HEK293 (cell line): ENCODE measurements at regions not wholly inside any gene's neighbourhood (a gene's known extent, or its start where the extent isn't known, plus 50 kb on each side); places are given as distances from the start of the nearest gene placed in this dataset.
"Not testable (repeated sequence)": the region's sequence is repeated elsewhere in the genome, so short reads cannot be mapped to it uniquely, and the experiment has no call there.

Experiments
- CTCF ChIA-PET: fragments of 350-600 bp; formaldehyde crosslinking; extraction: SDS; loops from one replicate; lab custom pipeline; 2021; ENCODE audit warnings: antibody characterized with exemption; lab: Yijun Ruan, JAX
- POLR2A ChIA-PET: fragments of 300-600 bp; formaldehyde crosslinking; extraction: SDS; loops from one replicate; lab custom pipeline; 2020; ENCODE audit warnings: antibody characterized with exemption, inconsistent platforms; lab: Yijun Ruan, JAX
- H3K27ac ChIP-seq: fragments of 200-500 bp; sonication (Bioruptor generic); 2 replicates; pipeline ENCODE4 v1.5.1; 2014; ENCODE audit warnings: low read depth, low read length, control low read depth, inconsistent platforms; ENCODE audit errors: extremely low read depth
- H3K36me3 ChIP-seq, 2 experiments: fragments of 200-500 bp in 1 of 2; sonication (Bioruptor generic) in 1 of 2; 1 replicate in 1 of 2; 2 replicates in 1 of 2; pipeline ENCODE4 v1.5.1; 2014 to 2017; ENCODE audit warnings: inconsistent platforms in 2 of 2, low read length in 2 of 2; ENCODE audit not compliant: control insufficient read depth in 2 of 2, insufficient read depth in 1 of 2
- H3K4me1 ChIP-seq: fragments of 200-500 bp; sonication (Bioruptor generic); 2 replicates; pipeline ENCODE4 v1.5.1; 2014; ENCODE audit warnings: mild to moderate bottlenecking, low read length, inconsistent platforms; ENCODE audit not compliant: control insufficient read depth, insufficient read depth
- H3K4me3 ChIP-seq: 2 replicates; pipeline ENCODE4 v1.5.1; 2011; ENCODE audit warnings: low read depth, mild to moderate bottlenecking, control low read depth, low read length, moderate library complexity
- H3K9me3 ChIP-seq: fragments of 200-500 bp; sonication (Bioruptor generic); 2 replicates; pipeline ENCODE4 v1.5.1; 2014; ENCODE audit warnings: low read depth, low read length, inconsistent platforms; ENCODE audit not compliant: control insufficient read depth, insufficient read depth
- KLF10 ChIP-seq: fragments of 450-650 bp; IDR thresholded peaks from 2 replicates; pipeline ENCODE4 v1.5.1; 2018; ENCODE audit warnings: missing biosample characterization, mild to moderate bottlenecking, missing genetic modification characterization
- KLF16 ChIP-seq: fragments of 450-650 bp; formaldehyde crosslinking; IDR thresholded peaks from 2 replicates; pipeline ENCODE4 v1.5.1; 2017; ENCODE audit warnings: missing biosample characterization, missing genetic modification characterization
- PRDM6 ChIP-seq: fragments of 450-650 bp; formaldehyde crosslinking; IDR thresholded peaks from 2 replicates; pipeline ENCODE4 v1.5.1; 2017; ENCODE audit warnings: missing biosample characterization, missing genetic modification characterization
- REPIN1 ChIP-seq: fragments of 450-650 bp; formaldehyde crosslinking; IDR thresholded peaks from 2 replicates; pipeline ENCODE4 v1.5.1; 2017; ENCODE audit warnings: missing biosample characterization, missing genetic modification characterization, low read depth
- YY2 ChIP-seq: fragments of 450-650 bp; formaldehyde crosslinking; IDR thresholded peaks from 2 replicates; pipeline ENCODE4 v1.5.1; 2016; ENCODE audit warnings: missing biosample characterization, missing genetic modification characterization
- ZBTB44 ChIP-seq: fragments of 450-650 bp; IDR thresholded peaks from 2 replicates; pipeline ENCODE4 v1.5.1; 2018; ENCODE audit warnings: missing biosample characterization, mild to moderate bottlenecking, missing genetic modification characterization
- ZEB2 ChIP-seq: fragments of 450-650 bp; formaldehyde crosslinking; IDR thresholded peaks from 2 replicates; pipeline ENCODE4 v1.5.1; 2016; ENCODE audit warnings: missing biosample characterization, missing genetic modification characterization
- ZNF19 ChIP-seq: fragments of 450-650 bp; formaldehyde crosslinking; IDR thresholded peaks from 2 replicates; pipeline ENCODE4; 2016; ENCODE audit warnings: missing biosample characterization, missing genetic modification characterization, low read depth
- ZNF202 ChIP-seq: fragments of 450-650 bp; formaldehyde crosslinking; IDR thresholded peaks from 2 replicates; pipeline ENCODE4 v1.5.1; 2016; ENCODE audit warnings: missing biosample characterization, missing genetic modification characterization, borderline replicate concordance
- ZNF211 ChIP-seq: fragments of 450-650 bp; formaldehyde crosslinking; IDR thresholded peaks from 2 replicates; pipeline ENCODE4 v1.5.1; 2016; ENCODE audit warnings: low read depth, missing biosample characterization, missing genetic modification characterization
- ZNF223 ChIP-seq: fragments of 450-650 bp; formaldehyde crosslinking; IDR thresholded peaks from 2 replicates; pipeline ENCODE4 v1.5.1; 2016; ENCODE audit warnings: missing biosample characterization, missing genetic modification characterization
- ZNF335 ChIP-seq: fragments of 450-650 bp; formaldehyde crosslinking; conservative IDR thresholded peaks from 2 replicates; pipeline ENCODE4 v1.5.1; 2016; ENCODE audit warnings: missing biosample characterization, missing genetic modification characterization
- ZNF433 ChIP-seq: fragments of 450-650 bp; formaldehyde crosslinking; IDR thresholded peaks from 2 replicates; pipeline ENCODE4 v1.5.1; 2016; ENCODE audit warnings: missing biosample characterization, missing genetic modification characterization, low read depth
- ZNF600 ChIP-seq: fragments of 450-650 bp; formaldehyde crosslinking; IDR thresholded peaks from 2 replicates; pipeline ENCODE4 v1.5.1; 2016; ENCODE audit warnings: missing biosample characterization, missing genetic modification characterization
- ZNF621 ChIP-seq: fragments of 450-650 bp; formaldehyde crosslinking; IDR thresholded peaks from 2 replicates; pipeline ENCODE4 v1.5.1; 2017; ENCODE audit warnings: missing biosample characterization, missing genetic modification characterization
- ZNF654 ChIP-seq: fragments of 450-650 bp; formaldehyde crosslinking; IDR thresholded peaks from 2 replicates; pipeline ENCODE4 v1.5.1; 2016; ENCODE audit warnings: low read depth, missing biosample characterization, missing genetic modification characterization
- TF ChIP-seq, protein P1 (sequence below): fragments of 450-650 bp; formaldehyde crosslinking; IDR thresholded peaks from 2 replicates; pipeline ENCODE4 v1.5.1; 2016; ENCODE audit warnings: missing biosample characterization, missing genetic modification characterization
- TF ChIP-seq, protein P2 (sequence below): fragments of 450-650 bp; formaldehyde crosslinking; IDR thresholded peaks from 2 replicates; pipeline ENCODE4 v1.5.1; 2016; ENCODE audit warnings: missing biosample characterization, missing genetic modification characterization
- TF ChIP-seq, protein P3 (sequence below): fragments of 450-650 bp; formaldehyde crosslinking; IDR thresholded peaks from 2 replicates; pipeline ENCODE4 v1.5.1; 2016; ENCODE audit warnings: missing biosample characterization, missing genetic modification characterization

DNA sequence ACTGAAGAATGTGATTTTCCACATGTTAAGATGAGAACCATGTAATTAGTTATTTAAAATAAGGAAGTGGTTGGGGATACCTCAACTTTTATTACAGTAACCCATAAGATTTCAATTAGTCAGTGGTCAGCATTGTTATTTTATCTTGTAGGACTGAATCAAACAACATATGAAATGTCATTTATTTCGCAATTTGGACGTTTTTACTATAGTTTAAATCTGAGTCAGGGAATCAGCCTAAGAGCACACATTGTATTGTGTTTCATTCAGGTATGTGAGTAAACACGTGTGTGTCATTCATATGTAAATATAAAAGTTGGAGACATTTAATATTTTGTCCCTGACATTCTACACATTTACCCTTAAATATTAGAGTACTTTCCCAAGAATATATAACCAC, 1418.7 kb downstream of the GRIK2 start:
- H3K27ac ChIP-seq: no peak overlapping the region
- ChIA-PET CTCF (no interaction called here), POLR2A (no interaction called here)
- TF ChIP-seq ZBTB44 (tag by site-specific recombination) (no peak), YY2 (tag by site-specific recombination) (no peak), REPIN1 (no peak), ZNF335 (tag by site-specific recombination) (no peak), ZNF19 (tag by site-specific recombination) (no peak), ZNF223 (tag by site-specific recombination) (no peak), ZNF433 (tag by site-specific recombination) (no peak), PRDM6 (tag by site-specific recombination) (no peak), ZNF211 (no peak), KLF10 (tag by site-specific recombination) (no peak), ZNF600 (no peak), ZNF654 (tag by site-specific recombination) (no peak), ZEB2 (tag by site-specific recombination) (no peak), ZNF621 (tag by site-specific recombination) (no peak), KLF16 (no peak), ZNF202 (tag by site-specific recombination) (no peak)
- TF ChIP-seq, protein P1, sequence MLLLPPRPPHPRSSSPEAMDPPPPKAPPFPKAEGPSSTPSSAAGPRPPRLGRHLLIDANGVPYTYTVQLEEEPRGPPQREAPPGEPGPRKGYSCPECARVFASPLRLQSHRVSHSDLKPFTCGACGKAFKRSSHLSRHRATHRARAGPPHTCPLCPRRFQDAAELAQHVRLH (tag by site-specific recombination): no peak
- TF ChIP-seq, protein P2, sequence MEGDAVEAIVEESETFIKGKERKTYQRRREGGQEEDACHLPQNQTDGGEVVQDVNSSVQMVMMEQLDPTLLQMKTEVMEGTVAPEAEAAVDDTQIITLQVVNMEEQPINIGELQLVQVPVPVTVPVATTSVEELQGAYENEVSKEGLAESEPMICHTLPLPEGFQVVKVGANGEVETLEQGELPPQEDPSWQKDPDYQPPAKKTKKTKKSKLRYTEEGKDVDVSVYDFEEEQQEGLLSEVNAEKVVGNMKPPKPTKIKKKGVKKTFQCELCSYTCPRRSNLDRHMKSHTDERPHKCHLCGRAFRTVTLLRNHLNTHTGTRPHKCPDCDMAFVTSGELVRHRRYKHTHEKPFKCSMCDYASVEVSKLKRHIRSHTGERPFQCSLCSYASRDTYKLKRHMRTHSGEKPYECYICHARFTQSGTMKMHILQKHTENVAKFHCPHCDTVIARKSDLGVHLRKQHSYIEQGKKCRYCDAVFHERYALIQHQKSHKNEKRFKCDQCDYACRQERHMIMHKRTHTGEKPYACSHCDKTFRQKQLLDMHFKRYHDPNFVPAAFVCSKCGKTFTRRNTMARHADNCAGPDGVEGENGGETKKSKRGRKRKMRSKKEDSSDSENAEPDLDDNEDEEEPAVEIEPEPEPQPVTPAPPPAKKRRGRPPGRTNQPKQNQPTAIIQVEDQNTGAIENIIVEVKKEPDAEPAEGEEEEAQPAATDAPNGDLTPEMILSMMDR (tag by site-specific recombination): no peak
- TF ChIP-seq, protein P3, sequence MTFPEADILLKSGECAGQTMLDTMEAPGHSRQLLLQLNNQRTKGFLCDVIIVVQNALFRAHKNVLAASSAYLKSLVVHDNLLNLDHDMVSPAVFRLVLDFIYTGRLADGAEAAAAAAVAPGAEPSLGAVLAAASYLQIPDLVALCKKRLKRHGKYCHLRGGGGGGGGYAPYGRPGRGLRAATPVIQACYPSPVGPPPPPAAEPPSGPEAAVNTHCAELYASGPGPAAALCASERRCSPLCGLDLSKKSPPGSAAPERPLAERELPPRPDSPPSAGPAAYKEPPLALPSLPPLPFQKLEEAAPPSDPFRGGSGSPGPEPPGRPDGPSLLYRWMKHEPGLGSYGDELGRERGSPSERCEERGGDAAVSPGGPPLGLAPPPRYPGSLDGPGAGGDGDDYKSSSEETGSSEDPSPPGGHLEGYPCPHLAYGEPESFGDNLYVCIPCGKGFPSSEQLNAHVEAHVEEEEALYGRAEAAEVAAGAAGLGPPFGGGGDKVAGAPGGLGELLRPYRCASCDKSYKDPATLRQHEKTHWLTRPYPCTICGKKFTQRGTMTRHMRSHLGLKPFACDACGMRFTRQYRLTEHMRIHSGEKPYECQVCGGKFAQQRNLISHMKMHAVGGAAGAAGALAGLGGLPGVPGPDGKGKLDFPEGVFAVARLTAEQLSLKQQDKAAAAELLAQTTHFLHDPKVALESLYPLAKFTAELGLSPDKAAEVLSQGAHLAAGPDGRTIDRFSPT (tag by site-specific recombination): no peak
- H3K36me3 ChIP-seq: no peaks in the 10 kb centered on the region
- no peaks in the 10 kb centered on the region for H3K9me3 ChIP-seq
- no peak overlapping the region for H3K4me3 ChIP-seq
- no peaks in the 10 kb centered on the region for H3K4me1 ChIP-seq

DNA sequence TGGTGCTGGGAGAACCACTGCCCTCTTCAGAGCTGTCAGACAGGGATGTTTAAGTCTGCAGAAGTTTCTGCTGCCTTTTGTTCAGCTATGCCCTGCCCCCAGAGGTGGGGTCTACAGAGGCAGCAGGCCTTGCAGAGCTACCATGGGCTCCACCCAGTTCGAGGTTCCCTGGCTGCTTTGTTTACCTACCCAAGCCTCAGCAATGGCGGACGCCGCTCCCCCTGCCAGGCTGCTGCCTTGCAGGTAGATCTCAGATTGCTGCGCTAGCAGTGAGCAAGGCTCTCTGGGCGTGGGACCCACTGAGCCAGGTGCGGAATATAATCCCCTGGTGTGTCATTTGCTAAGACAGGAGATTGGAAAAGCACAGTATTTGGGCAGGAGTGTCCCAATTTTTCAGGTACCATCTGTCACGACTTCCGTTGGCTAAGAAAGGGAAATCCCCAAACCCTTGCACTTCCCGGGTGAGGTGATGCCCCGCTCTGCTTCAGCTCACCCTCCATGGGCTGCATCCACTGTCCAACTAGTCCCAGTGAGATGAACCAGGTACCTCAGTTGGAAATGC, 1415.5 kb downstream of the GRIK2 start:
- H3K36me3 ChIP-seq, POLR2A ChIA-PET, H3K9me3 ChIP-seq, CTCF ChIA-PET, H3K27ac ChIP-seq, H3K4me3 ChIP-seq, H3K4me1 ChIP-seq: not testable (repeated sequence)
